GM12878 (cell line): ENCODE measurements at regions not wholly inside any gene's neighbourhood (a gene's known extent, or its start where the extent isn't known, plus 50 kb on each side); places are given as distances from the start of the nearest gene placed in this dataset.

Source experiments
- ATAC-seq: fragments of 200-7000 bp; cut with Tn5 transposase; 3 replicates; pipeline ENCODE4 v1.9.1; 2020; ENCODE audit warnings: mild to moderate bottlenecking, moderate library complexity
- BruUV-seq: library from RNA; stranded (reverse); fragments of 400-500 nt; replicated peaks from 2 replicates; lab custom pipeline; 2021; lab: Mats Ljungman, UMichigan
- CTCF ChIA-PET: fragments of 300-600 bp; sonication (Branson Sonifier 250); formaldehyde crosslinking; extraction: SDS; loops from one replicate; lab custom pipeline; 2021; ENCODE audit warnings: inconsistent platforms; lab: Yijun Ruan, JAX
- POLR2A ChIA-PET: fragments of 350-600 bp; formaldehyde crosslinking; extraction: SDS; loops from one replicate; lab custom pipeline; 2021; ENCODE audit warnings: inconsistent platforms; lab: Charles Lee
- RAD21 ChIA-PET: fragments of 300-600 bp; sonication (Branson Sonifier 250); formaldehyde crosslinking; loops from one replicate; lab custom pipeline; 2023; ENCODE audit warnings: antibody characterized with exemption; ENCODE audit not compliant: unreplicated experiment; lab: Charles Lee
- SMC1A ChIA-PET: fragments of 300-600 bp; sonication (Branson Sonifier 250); formaldehyde crosslinking; loops from one replicate; lab custom pipeline; 2023; ENCODE audit not compliant: unreplicated experiment, uncharacterized antibody; lab: Charles Lee
- DNase-seq: peaks from one replicate; pipeline ENCODE4 v3.0.0-alpha.2; 2011; ENCODE audit warnings: low read depth, low spot score
- FAIRE-seq: peaks from 3 replicates; lab custom pipeline; 2011; peaks lifted over from hg19 to GRCh38; lab: Jason Lieb, UNC
- H2AFZ ChIP-seq: 2 replicates; pipeline ENCODE4 v1.6.0; 2011; ENCODE audit warnings: low read depth, low read length, control low read depth; ENCODE audit not compliant: control insufficient read depth
- H3K27ac ChIP-seq: 2 replicates; pipeline ENCODE4 v1.5.1; 2011; ENCODE audit warnings: control low read depth; ENCODE audit not compliant: control insufficient read depth, insufficient read depth
- H3K27me3 ChIP-seq, 2 experiments: replicated peaks in 1 of 2; 2 replicates each; pipeline versions ENCODE4 v1.6.0 to v1.6.1; 2011; ENCODE audit warnings: low read length in 1 of 2; ENCODE audit not compliant: control insufficient read depth in 2 of 2, insufficient read depth in 2 of 2
- H3K36me3 ChIP-seq, 2 experiments: 2 replicates each; pipeline ENCODE4 v1.5.1; 2011; ENCODE audit warnings: low read length in 1 of 2; ENCODE audit not compliant: control insufficient read depth in 2 of 2, insufficient read depth in 2 of 2
- H3K4me1 ChIP-seq: 2 replicates; pipeline ENCODE4 v1.6.1; 2011; ENCODE audit warnings: mild to moderate bottlenecking, low read length, moderate library complexity, mixed read lengths; ENCODE audit not compliant: control insufficient read depth, insufficient read depth
- H3K4me2 ChIP-seq: 2 replicates; pipeline ENCODE4 v1.6.0; 2011; ENCODE audit warnings: control low read depth; ENCODE audit not compliant: control insufficient read depth, insufficient read depth
- H3K4me3 ChIP-seq: fragments of 200-600 bp; sonication (generic); 2 replicates; pipeline ENCODE4 v1.5.1; 2016
- H3K79me2 ChIP-seq: 2 replicates; pipeline ENCODE4 v1.6.0; 2011; ENCODE audit warnings: low read length; ENCODE audit not compliant: control insufficient read depth, insufficient read depth
- H3K9ac ChIP-seq: 2 replicates; pipeline ENCODE4 v1.8.0; 2011; ENCODE audit warnings: low read length, control low read depth, mixed read lengths; ENCODE audit not compliant: control insufficient read depth, insufficient read depth
- H3K9me3 ChIP-seq: replicated peaks from 3 replicates; pipeline ENCODE4 v1.5.1; 2011; ENCODE audit warnings: mild to moderate bottlenecking, low read length; ENCODE audit not compliant: control insufficient read depth, insufficient read depth
- H4K20me1 ChIP-seq: 2 replicates; pipeline ENCODE4 v1.6.0; 2011; ENCODE audit not compliant: control insufficient read depth, insufficient read depth
- WGBS: methylation state at CpG from one replicate; pipeline ENCODE4 v1.1.6; 2016; ENCODE audit warnings: low lambda C conversion rate; ENCODE audit not compliant: insufficient replicate concordance, insufficient coverage; ENCODE audit errors: missing lambda C conversion rate; 5-methylcytosine and 5-hydroxymethylcytosine counted together
- in situ Hi-C: fragments of 300-500 bp; cut with MboI; formaldehyde crosslinking; loops from 9 replicates; pipeline ENCODE4 v1.14.3; 2018; ENCODE audit warnings: mixed read lengths
- intact Hi-C: fragments of 100-400 bp; cut with micrococcal nuclease; formaldehyde crosslinking; loops from one replicate; pipeline ENCODE4 v1.14.2; 2022; ENCODE audit not compliant: unreplicated experiment
- TF ChIP-seq, protein P1 (sequence below): IDR thresholded peaks from 2 replicates; pipeline ENCODE4 v1.6.1; 2011; ENCODE audit warnings: mild to moderate bottlenecking, low read depth, low read length, moderate library complexity; ENCODE audit not compliant: insufficient replicate concordance
- TF ChIP-seq, protein P2 (sequence below): fragments of 150-350 bp; IDR thresholded peaks from 2 replicates; pipeline ENCODE4 v1.6.1; 2016; ENCODE audit warnings: low read depth, low read length

DNA sequence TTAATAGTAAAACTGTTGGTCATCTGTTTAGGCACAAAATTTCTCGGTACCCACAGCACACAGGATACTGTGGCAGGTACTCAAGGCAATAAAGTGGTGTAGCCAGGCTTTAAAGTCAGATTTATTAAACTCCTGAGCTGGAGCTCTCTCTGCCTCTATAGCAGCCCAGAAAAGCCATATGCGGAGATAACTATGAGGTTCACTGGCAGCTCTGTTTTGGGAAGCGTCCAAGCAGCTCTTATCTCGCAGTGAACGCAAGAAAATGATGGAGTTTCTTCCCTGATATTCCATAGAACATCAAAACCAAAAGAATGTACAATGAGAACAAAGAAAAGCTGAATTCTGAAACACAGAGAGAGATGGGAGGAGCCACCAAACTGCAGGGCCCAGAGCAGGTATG, 248.3 kb downstream of the C1orf94 start:
- no peak overlapping the region for H3K4me2 ChIP-seq
- no peak overlapping the region for H3K4me3 ChIP-seq
- DNase-seq, result no peak
- no peaks in the 10 kb centered on the region for H4K20me1 ChIP-seq
- intact Hi-C loops, result no loop called here
- 1% methylated on average over 5 of the region's 5 CpGs for WGBS
- H3K79me2 ChIP-seq, result no peaks in the 10 kb centered on the region
- ChIA-PET RAD21 (interaction anchor here (0.9 kb wide), 1 partner anchor 79 kb away, joined by 5 read pairs; no protein-coding TSS in a partner anchor), POLR2A (no interaction called here)
- TF ChIP-seq, protein P1, sequence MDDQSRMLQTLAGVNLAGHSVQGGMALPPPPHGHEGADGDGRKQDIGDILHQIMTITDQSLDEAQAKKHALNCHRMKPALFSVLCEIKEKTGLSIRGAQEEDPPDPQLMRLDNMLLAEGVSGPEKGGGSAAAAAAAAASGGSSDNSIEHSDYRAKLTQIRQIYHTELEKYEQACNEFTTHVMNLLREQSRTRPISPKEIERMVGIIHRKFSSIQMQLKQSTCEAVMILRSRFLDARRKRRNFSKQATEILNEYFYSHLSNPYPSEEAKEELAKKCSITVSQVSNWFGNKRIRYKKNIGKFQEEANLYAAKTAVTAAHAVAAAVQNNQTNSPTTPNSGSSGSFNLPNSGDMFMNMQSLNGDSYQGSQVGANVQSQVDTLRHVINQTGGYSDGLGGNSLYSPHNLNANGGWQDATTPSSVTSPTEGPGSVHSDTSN, result no peak
- TF ChIP-seq, protein P2, sequence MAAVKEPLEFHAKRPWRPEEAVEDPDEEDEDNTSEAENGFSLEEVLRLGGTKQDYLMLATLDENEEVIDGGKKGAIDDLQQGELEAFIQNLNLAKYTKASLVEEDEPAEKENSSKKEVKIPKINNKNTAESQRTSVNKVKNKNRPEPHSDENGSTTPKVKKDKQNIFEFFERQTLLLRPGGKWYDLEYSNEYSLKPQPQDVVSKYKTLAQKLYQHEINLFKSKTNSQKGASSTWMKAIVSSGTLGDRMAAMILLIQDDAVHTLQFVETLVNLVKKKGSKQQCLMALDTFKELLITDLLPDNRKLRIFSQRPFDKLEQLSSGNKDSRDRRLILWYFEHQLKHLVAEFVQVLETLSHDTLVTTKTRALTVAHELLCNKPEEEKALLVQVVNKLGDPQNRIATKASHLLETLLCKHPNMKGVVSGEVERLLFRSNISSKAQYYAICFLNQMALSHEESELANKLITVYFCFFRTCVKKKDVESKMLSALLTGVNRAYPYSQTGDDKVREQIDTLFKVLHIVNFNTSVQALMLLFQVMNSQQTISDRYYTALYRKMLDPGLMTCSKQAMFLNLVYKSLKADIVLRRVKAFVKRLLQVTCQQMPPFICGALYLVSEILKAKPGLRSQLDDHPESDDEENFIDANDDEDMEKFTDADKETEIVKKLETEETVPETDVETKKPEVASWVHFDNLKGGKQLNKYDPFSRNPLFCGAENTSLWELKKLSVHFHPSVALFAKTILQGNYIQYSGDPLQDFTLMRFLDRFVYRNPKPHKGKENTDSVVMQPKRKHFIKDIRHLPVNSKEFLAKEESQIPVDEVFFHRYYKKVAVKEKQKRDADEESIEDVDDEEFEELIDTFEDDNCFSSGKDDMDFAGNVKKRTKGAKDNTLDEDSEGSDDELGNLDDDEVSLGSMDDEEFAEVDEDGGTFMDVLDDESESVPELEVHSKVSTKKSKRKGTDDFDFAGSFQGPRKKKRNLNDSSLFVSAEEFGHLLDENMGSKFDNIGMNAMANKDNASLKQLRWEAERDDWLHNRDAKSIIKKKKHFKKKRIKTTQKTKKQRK, result no peak
- TF ChIP-seq, all 136 proteins: peak for 0
- no peak overlapping the region for H3K27ac ChIP-seq
- CTCF ChIA-PET, result interaction anchor here (1.2 kb wide), 1 partner anchor 83 kb away, joined by 4 read pairs; no protein-coding TSS in a partner anchor
- FAIRE-seq (no peak), ATAC-seq (no peak)
- SMC1A ChIA-PET, result interaction anchor here (0.7 to 1.3 kb wide), 2 partner anchors 12 to 35 kb away, joined by 3 read pairs; no protein-coding TSS in a partner anchor
- H3K36me3 ChIP-seq, result no peaks in the 10 kb centered on the region
- BruUV-seq, result no TSS peak
- H2AFZ ChIP-seq, result no peak overlapping the region
- H3K27me3 ChIP-seq, result peaks cover 0 to 2% of the 10 kb centered on the region in 2 experiments; a peak in 3 of 4 replicates
- in situ Hi-C loops, result no loop called here
- H3K4me1 ChIP-seq, result no peaks in the 10 kb centered on the region
- H3K9me3 ChIP-seq, result no peaks in the 10 kb centered on the region
- no peak overlapping the region for H3K9ac ChIP-seq
